HG02943 (cell line): ENCODE measurements at regions not wholly inside any gene's neighbourhood (a gene's known extent, or its start where the extent isn't known, plus 50 kb on each side); places are given as distances from the start of the nearest gene placed in this dataset.

ENCODE experiments used
- ATAC-seq: cut with Tn5 transposase; IDR thresholded peaks from one replicate; pipeline ENCODE4 v1.9.1; 2021; ENCODE audit warnings: mild to moderate bottlenecking, low read depth, moderate library complexity; ENCODE audit not compliant: unreplicated experiment

DNA sequence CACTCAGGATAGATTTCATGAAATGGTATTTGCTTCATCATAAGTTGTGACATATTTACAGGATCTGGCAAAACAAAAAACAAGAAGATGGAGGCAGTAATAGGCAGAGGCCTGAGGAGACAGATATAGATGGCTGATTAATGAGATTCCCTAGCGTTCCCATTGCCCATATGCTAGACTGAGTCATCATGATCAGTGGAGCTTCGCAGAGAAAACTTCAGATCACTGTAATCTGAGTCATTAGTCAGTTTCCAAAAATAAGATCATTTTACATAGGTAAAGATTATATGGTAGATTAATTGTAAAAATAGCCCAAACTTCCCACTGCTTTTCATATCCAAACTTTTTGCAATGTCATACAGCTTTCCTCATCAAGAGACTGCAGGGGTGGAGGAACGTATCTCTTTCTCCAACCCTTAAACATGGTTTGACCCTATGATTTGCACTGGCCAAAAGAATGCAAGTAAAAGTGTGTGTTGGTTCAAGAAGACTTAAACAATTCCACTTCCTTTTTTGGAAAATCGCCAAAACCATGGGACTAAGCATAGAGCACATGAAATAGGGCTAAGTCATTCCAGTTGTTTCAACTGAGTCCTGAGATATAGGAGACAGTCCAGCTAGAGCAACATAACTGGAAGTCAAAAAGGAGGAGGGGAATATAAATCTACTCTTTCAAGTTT lies 626.0 kb downstream of the RNF144B start:
- no peak for ATAC-seq

DNA sequence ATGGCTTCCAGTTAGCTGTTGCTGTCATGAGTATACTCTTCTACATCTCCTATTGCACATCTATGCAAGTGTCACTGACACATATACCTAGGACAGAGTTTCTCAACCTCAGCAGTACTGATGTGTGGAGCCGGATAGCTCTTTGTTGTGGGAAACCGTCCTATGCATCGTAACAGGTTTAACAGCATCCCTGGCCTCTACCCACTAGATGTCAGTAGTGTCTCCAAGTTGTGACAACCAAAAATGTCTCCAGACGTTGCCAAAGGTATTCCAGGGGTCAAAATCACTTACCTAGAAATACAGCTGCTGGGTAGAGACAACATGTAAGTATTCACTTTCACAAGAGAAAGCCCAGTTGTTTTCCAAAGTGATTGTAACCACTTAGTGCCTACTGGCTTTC lies 637.6 kb downstream of the RNF144B start:
- no peak for ATAC-seq

DNA sequence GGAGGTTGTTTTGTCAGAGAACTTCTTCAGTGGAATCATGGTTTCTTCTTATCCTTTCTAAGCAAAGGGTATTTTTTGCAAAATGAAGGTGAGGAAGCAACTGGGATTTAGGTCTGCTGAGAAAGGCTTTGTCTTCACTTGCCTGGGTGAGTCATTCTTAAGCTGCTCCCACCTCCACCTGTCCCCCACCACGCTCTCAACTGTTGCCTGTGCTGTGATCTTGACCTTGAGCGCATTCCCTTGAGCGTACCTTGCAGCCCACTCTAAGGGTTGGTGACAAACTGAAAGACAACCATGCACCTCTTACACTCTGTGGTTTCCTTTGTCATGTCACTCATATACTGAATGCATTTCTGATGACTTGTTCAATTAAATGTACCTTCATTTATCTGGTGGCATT lies 641.1 kb downstream of the RNF144B start:
- ATAC-seq, result no peak

DNA sequence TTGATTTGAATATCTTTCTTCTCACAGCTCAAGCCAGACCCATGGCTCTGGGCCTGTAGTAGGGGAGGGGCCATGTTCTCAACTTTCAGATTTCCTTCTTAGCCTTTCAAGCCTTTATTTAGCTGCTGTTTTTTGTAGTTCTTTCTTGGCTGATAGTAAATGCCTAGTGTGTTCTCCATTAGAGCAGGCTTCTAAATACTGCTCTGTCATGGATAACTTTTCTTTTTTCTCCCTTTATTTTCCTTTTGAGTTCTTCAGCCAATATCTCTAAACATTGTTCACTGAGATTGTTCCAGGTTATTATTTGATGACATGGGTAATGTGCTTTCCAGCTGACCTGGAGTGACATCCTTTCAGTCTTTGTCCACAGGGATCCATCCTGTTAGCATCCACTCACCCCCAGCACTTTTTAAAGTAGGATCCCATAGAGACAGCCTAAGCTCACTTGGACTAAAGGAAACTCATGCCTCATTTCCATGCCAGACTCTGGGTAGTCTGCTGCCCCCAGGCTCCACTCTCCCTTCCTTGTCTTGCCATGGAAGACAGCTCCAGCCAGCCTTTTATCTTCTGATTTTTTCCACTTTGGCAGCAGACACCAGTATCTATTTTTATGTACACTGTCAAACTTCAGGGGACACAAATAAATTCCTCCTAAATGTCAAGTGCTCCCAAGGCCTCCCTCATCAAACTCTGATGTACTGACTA lies 645.6 kb downstream of the RNF144B start:
- ATAC-seq, result no peak

DNA sequence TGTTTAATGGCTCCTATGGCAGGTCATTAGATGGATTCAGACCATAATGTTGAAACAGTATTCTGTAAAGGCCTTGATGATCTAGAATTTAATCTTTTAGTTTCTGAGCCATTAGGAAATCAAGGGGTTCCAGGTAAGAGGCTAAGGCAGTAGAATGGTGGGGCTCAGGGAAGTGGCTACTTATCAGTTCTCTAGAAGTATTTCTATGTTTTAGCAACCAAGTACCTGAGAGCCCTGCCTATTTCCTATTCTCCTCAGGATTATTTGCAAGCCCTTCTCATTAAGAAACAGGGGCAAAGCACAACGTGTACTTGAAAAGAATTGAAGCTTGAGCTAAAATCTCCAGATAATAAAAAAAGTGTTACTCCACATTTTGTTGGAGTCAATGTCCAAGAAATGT lies 646.5 kb downstream of the RNF144B start:
- ATAC-seq, result no peak

DNA sequence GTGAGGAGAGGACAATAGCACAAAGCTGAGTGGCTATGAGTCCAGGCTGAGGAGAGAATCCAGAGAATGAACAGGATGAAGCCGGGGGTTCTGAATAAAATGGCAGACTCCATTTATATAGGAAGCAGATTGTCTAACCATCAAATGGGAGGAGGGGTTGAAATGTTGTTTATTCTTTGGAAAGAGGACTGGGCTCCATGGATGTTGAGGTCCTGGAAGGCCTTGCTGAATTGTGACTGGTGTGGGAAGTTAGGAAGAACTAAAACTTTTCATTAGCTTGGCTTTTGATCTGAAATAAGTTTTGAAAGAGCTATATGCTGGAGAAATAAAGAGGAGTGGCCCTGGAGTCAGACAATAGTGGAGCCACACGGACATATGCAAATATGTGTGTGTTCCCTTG lies 647.8 kb downstream of the RNF144B start:
- ATAC-seq, result no peak

DNA sequence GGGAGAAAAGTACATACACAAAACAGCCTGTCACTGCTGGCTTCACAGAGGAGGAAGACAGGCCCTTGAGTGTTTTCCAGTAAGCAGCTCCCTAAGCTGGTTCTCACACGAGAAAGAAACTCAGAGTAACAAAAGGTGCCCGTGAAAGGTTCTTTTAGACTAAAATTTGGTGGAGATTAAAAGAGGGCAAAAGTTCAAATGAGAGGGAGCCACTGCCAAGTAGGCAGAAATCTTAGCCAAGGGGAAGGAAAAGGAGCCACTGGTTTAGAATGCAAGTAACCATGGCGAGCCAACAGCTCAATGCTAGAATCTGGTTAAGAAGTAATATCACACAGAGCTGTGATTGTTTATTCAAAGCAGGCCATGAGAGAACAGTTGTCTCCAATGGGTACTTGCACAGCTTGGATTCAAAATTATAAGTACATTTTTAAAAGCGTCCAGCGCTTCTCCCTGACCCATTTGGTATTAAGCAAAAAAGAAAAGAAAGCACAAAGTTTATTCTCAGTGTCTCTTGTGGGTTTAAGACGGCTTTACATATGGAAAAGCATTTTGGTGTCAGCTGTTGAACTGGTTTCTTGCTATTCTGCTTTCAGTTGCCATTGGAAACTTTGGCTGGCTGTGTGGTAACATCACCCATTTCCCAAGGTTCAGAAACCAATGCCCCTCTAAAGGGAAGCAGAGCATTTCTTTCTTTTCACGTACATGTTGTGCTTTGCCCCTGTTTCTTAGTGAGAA lies 648.5 kb downstream of the RNF144B start:
- ATAC-seq, result no peak

DNA sequence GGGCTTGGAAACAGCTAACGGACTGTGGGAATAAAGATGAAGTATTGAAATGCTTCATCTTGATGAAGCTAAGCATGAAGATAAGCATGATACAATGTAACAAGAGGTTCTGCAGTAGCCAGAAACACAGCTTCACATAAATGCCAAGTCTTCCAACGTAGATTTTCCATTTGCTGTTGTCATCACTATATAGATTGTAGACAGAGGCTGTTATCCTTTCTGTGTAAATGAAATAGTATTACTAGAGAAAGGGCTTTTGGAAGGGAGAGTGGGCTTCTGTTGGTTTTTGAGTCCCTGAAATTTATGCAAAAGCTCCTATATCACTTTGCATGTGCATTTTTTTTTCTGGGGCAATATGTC lies 649.0 kb downstream of the RNF144B start:
- ATAC-seq, result no peak

DNA sequence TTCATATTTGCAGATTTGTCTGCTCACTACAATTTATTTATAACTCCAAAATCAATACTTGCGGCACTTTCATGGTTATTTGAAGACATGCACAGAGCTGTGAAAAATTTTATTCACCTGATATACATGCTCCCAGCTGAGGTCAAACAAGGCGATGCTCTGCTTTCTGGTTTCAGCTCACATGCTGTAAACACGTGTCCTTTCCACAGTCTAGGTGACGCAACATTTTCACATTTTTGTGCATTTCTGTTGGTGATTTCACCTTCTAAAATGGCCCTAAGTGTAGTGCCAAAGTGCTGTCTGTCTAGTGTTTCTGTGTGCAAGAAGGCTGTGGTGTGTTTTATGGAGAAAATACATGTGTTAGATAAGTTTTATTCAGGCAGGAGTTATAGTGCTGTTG lies 650.5 kb downstream of the RNF144B start:
- no peak for ATAC-seq

DNA sequence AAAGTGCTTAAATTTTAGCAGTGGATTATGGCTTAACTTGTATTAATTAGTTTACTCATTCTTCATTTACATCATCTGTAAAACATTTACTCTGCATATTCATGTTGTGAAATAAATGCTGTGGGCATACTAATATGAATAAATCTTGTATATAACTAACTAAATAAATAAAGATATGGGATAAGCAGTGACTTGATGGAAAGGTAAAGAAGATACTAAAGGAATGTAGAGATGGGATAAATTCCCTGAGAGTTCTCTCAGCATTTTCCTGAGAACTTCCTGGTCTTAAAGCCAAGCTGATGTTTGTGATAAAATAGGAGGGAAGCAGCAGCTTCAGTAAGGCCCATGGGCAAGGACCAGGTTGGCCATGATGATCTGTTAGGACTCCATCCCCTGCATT lies 652.1 kb downstream of the RNF144B start:
- no peak for ATAC-seq

DNA sequence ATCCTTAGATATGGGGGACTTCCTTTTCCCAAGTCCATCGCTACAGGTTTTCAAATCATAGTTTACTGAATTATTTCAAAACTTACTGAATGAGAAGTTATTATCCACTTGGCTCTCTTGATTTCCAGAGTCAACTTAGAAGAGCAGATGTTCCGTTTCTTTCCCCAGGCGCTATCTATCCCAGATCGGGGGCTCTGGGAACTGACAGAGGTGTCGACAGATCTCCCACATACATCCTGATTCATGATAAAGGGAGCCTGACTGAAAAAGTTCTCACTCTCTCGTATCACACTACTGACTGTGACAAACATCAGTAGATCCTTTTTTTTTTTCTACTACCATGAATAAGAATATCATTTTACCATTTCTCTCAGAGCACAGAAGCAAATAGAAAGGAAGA lies 654.8 kb downstream of the RNF144B start:
- no peak for ATAC-seq

DNA sequence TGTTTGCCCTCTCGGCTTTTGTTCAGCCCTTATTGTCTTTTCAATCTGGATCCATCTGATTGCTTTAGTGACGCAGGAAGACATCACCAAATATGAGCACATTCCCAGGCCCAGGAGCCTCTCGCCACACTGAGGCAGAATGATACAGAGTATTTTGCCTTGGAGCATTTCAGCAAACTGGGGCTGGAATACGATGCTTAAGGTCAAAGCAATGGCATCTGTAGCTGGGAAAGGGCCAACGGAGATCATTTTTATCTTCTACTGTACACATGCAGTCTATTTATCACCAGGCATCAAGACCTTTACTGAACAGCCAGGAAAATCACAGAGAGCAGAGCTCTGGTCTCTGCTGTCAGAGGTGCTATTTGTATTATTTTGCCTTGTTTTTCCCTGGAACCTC lies 655.3 kb downstream of the RNF144B start:
- no peak for ATAC-seq

DNA sequence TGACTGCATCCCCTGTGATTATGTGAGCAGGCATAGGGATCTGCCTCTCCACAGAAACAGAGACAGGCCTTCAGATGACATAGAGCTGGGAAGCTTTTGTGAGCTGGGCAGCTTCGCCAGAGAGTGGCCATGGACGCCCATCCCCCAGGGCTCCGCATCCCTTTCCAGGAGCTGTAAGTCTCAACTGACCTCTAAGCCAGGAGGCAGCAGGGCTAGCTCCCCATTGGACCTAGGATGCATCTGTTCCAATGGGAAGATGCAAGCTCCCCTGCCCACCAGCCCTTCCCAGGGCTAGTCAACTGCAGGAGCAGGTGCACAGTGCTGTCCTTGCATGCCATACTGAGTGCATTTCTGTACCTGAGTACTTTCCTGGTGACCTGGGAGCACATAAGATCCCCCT lies 663.6 kb downstream of the RNF144B start:
- no peak for ATAC-seq

DNA sequence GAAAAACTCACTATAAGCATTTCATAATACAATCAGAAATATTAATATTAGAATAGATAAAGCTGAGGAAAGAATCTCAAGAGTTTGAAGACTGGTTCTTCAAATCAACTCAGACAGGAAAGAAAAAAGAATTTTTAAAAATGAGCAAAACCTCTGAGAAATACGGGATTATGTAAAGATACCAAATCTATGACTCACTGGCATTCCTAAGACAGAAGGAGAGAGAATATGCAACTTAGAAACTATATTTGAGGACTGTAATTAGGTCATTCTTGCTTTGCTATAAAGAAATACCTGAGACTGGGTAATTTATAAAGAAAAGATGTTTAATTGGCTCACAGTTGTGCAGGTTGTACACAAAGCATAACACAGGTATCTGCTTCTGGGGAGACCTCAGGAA lies 665.1 kb downstream of the RNF144B start:
- ATAC-seq, result no peak

DNA sequence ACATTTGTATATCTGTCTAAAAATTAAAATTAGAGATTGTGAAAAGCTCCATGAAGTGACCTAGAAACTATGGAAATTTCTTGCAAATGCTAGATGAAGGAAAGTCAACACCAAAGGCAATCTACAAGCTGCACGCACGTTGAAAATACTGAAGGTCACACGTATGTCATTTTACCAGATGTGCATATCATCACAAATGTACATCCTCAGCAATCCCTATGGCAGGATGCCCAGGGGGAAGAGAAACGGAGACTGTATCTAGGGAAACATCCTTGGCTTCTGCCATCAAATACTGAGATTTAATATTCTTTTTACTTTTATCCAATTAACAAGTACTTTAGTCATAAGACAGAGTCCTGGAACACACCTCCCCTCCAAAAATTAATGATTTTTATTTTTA lies 672.0 kb downstream of the RNF144B start:
- ATAC-seq, result no peak

DNA sequence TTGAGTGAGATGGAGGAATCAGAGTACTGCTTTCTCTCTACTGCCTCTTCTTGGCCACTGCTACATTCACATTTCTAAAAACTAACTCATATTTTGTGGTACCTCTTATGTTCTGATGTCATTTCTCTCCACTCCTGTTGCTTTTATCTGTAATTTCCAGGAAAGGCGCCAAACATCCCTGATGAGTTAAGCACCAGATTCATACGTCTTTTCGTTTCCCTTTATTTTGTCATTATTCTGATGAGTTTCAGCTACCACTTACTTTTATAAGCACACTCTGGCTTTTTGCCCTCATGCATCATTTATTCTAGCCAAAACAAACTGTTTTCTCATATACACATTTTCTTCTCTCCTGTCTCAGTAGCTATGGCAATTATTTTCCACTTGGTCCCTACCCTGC lies 680.0 kb downstream of the RNF144B start:
- ATAC-seq, result no peak

DNA sequence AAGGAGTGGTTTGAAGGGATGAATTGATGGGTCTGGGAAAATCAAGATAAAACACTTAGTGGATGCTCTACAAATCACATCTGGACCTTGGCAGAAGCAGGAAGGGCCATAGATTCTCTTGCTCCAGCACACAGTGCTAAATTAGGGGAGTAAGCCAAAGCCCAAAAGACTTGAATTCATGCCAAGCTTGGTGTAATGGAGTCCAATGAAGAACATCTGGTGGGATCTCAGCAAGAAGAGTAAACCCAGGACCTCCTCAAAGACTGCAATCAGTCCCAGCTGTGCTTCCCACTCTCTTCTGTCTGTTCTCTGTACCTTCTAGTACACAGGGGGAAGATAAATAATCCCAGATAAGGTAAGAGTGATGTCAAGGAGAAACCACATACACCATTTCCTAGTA lies 683.4 kb downstream of the RNF144B start:
- no peak for ATAC-seq

DNA sequence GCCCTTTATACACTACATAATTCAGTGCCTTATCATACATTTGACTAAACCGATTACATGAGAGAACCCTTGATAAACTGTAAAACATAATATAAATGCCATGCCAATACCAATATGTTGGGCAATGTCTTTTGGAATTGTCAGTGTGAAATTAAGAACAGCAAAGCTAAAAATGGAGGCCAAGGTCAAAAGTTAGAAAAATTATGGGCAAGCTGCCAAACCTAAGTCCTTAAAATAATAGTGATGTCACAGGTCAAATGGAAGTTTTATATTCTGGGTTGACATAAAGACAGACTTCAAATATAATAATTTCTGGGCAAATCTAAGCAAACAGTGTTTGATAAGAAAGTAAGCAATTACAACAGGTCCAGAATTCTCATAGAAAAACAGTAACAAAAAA lies 696.7 kb downstream of the RNF144B start:
- ATAC-seq, result no peak

DNA sequence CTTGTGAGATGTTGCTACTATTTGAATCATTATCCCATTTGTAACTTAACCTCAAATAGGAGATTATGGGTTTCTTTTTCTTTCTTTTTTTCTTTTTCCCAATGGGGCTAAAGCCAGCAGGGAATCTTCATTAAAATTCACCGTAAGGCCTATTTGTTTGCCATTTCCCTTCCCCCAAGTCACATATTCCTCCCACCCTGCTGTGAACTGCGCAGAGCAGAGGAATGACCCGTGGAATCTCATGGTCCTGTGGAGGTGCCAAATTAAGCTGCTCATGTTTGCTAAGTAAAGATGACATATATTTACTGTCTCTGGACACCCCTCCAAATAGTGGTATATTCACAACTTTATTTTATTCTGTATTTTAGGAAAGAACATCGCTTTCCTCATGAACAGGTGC lies 699.3 kb downstream of the RNF144B start:
- ATAC-seq, result no peak

DNA sequence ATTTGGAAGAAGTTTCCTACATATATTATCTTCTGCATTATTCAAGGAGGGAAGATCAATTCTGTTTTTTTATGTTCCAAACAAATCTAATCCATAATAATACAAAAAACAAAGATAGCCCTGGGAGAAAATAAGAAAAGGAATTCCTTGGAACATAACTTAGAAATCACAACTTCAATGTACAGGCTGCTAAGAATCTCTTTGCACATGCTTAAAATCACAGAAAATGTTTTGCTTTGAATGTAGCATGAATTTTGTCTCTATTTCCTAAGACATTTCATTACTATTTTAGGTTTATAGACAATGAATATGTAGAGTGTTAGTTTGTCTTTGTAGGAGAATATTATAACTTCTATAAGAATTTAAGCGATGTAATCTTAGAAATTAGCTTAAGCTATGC lies 700.1 kb downstream of the RNF144B start:
- ATAC-seq, result no peak

DNA sequence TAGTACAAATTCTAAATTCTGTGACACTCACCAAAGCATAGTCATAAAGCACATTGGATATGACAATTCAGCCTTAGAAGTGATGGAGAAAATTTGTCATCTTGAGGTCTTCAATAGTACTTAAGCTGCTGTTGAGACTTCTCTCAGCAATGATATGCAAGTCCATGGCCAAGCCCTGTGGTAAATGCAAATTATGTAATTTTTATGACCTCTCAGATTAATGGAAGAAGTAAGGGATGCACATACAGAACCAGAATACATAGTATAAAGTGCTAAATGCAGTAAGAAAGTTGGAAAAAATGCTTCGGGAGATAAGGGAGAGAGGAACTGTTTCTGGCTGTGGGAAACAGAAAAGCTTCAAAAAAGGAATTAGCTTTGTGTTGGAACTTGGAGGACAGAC lies 700.7 kb downstream of the RNF144B start:
- no peak for ATAC-seq

DNA sequence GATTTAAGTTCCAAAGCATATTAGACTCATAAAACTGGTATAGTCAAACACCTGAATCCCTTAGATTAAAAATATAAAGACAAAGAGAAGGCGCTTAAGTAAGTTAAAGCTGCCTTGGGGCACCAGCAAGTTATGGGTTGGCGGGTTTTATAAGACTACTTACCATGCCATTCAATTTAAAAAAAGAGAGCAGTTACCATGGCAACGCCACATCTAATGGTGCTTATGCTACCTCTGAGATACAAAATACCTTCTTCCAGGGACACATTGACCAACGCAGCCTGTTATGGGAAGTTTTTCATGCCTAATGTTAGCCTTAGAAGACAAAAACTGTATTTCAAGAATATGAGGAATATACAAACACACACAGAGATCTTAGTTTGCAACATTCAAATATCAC lies 713.6 kb downstream of the RNF144B start:
- no peak for ATAC-seq
